HCT116 (cell line): ENCODE measurements at regions not wholly inside any gene's neighbourhood (a gene's known extent, or its start where the extent isn't known, plus 50 kb on each side); places are given as distances from the start of the nearest gene placed in this dataset.

Experiments used
- ATAC-seq: fragments of 200-7000 bp; cut with Tn5 transposase; 2 replicates; pipeline ENCODE4 v1.9.1; 2020; ENCODE audit warnings: mild to moderate bottlenecking, moderate library complexity
- BruUV-seq: library from RNA; stranded (reverse); fragments of 400-500 nt; replicated peaks from 2 replicates; lab custom pipeline; 2021; lab: Mats Ljungman, UMichigan
- CTCF ChIA-PET: fragments of 300-600 bp; sonication (Branson Sonifier 250); formaldehyde crosslinking; loops from one replicate; lab custom pipeline; 2021; ENCODE audit warnings: antibody characterized with exemption; lab: Charles Lee
- POLR2A ChIA-PET: fragments of 300-600, 350-600 bp; sonication (Branson Sonifier 250); formaldehyde crosslinking; loops from one replicate; lab custom pipeline; 2021; ENCODE audit warnings: antibody characterized with exemption; lab: Charles Lee
- RAD21 ChIA-PET, 2 experiments: fragments of 300-600 bp; sonication (Branson Sonifier 250); formaldehyde crosslinking; loops; one replicate each; lab custom pipeline; 2023; ENCODE audit warnings: low total read pairs in 2 of 2; ENCODE audit not compliant: uncharacterized antibody in 2 of 2, unreplicated experiment in 2 of 2, low non-redundant PET in 1 of 2; lab: Charles Lee
- DNase-seq: peaks from one replicate; pipeline ENCODE4 v3.0.0-alpha.2; 2010; ENCODE audit warnings: low read depth, low spot score
- H2AFZ ChIP-seq: fragments of 200-600 bp; shearing (Covaris generic), sonication (generic); 2 replicates; pipeline ENCODE4 v1.6.1; 2017; ENCODE audit warnings: low read depth, mixed run types, mixed read lengths, antibody characterized with exemption, low read length; ENCODE audit not compliant: poor library complexity, severe bottlenecking
- H3K27ac ChIP-seq: 2 replicates; pipeline ENCODE4 v1.5.1; 2012; ENCODE audit warnings: low read depth, low read length
- H3K27me3 ChIP-seq: fragments of 200-600 bp; sonication (generic); 2 replicates; pipeline ENCODE4 v1.6.1; 2016; ENCODE audit warnings: mixed run types, low read length, mixed read lengths; ENCODE audit not compliant: insufficient read depth
- H3K36me3 ChIP-seq, 2 experiments: fragments of 200-500 bp in 1 of 2; fragments of 200-600 bp in 1 of 2; sonication (Bioruptor generic) in 1 of 2; sonication (generic) in 1 of 2; 2 replicates each; pipeline versions ENCODE4 v1.5.1 to v1.6.1; 2014 to 2016; ENCODE audit warnings: low read length in 2 of 2, inconsistent platforms in 1 of 2, mixed read lengths in 1 of 2, mixed run types in 1 of 2; ENCODE audit not compliant: insufficient read depth in 2 of 2, control insufficient read depth in 1 of 2
- H3K4me1 ChIP-seq, 2 experiments: fragments of 200-600 bp in 1 of 2; sonication (generic) in 1 of 2; 2 replicates each; pipeline versions ENCODE4 v1.5.1 to v1.6.1; 2012 to 2017; ENCODE audit warnings: low read length in 2 of 2, inconsistent platforms in 1 of 2, mild to moderate bottlenecking in 1 of 2, mixed read lengths in 1 of 2, mixed run types in 1 of 2, moderate library complexity in 1 of 2; ENCODE audit not compliant: insufficient read depth in 2 of 2, control insufficient read depth in 1 of 2
- H3K4me2 ChIP-seq: fragments of 200-600 bp; sonication (generic); 2 replicates; pipeline ENCODE4 v1.6.1; 2017; ENCODE audit warnings: mixed run types, low read length, mixed read lengths
- H3K4me3 ChIP-seq, 2 experiments: fragments of 200-600 bp in 1 of 2; sonication (generic) in 1 of 2; replicated peaks in 1 of 2; 2 replicates each; pipeline ENCODE4 v1.5.1; 2011 to 2016; ENCODE audit warnings: low read length in 2 of 2, control low read depth in 1 of 2, low read depth in 1 of 2, mild to moderate bottlenecking in 1 of 2, mixed read lengths in 1 of 2, mixed run types in 1 of 2
- H3K79me2 ChIP-seq: fragments of 200-600 bp; sonication (generic); 2 replicates; pipeline ENCODE4 v1.6.1; 2017; ENCODE audit warnings: mild to moderate bottlenecking, mixed run types, low read length, moderate library complexity, mixed read lengths; ENCODE audit not compliant: insufficient read depth
- H3K9ac ChIP-seq: fragments of 200-600 bp; sonication (generic); 2 replicates; pipeline ENCODE4 v1.6.1; 2016; ENCODE audit warnings: low read length, mixed read lengths
- H3K9me2 ChIP-seq: fragments of 200-600 bp; sonication (generic), shearing (Covaris generic); 2 replicates; pipeline ENCODE4 v1.6.1; 2017; ENCODE audit warnings: mixed run types, mild to moderate bottlenecking, moderate library complexity; ENCODE audit not compliant: insufficient read depth
- H3K9me3 ChIP-seq, 2 experiments: fragments of 200-500 bp in 1 of 2; fragments of 200-600 bp in 1 of 2; sonication (Bioruptor generic) in 1 of 2; sonication (generic) in 1 of 2; 2 replicates each; pipeline ENCODE4 v1.6.1; 2014 to 2017; ENCODE audit warnings: low read length in 2 of 2, mixed read lengths in 2 of 2, inconsistent platforms in 1 of 2, low read depth in 1 of 2, mild to moderate bottlenecking in 1 of 2, mixed run types in 1 of 2, moderate library complexity in 1 of 2; ENCODE audit not compliant: control insufficient read depth in 1 of 2, insufficient read depth in 1 of 2
- H4K20me1 ChIP-seq: fragments of 200-600 bp; sonication (generic), shearing (Covaris generic); 2 replicates; pipeline ENCODE4 v1.6.1; 2017; ENCODE audit warnings: mixed run types, mild to moderate bottlenecking, moderate library complexity; ENCODE audit not compliant: insufficient read depth
- CEBPB ChIP-seq: IDR thresholded peaks from 2 replicates; pipeline ENCODE4 v1.6.1; 2012; ENCODE audit warnings: low read depth
- CTCF ChIP-seq, 3 experiments: fragments of 200-600 bp in 1 of 3; sonication (generic) in 1 of 3; IDR thresholded peaks in 2 of 3; conservative IDR thresholded peaks in 1 of 3; 2 replicates each; pipeline ENCODE4 v1.5.1; 2012 to 2017; ENCODE audit warnings: low read depth in 2 of 3, low read length in 2 of 3, antibody characterized with exemption in 1 of 3, borderline replicate concordance in 1 of 3, control low read depth in 1 of 3, mild to moderate bottlenecking in 1 of 3, mixed read lengths in 1 of 3, mixed run types in 1 of 3, moderate library complexity in 1 of 3; ENCODE audit not compliant: insufficient read depth in 1 of 3
- EGR1 ChIP-seq: IDR thresholded peaks from 2 replicates; pipeline ENCODE4 v1.6.1; 2012; ENCODE audit warnings: low read depth
- ELF1 ChIP-seq: IDR thresholded peaks from 2 replicates; pipeline ENCODE4 v1.6.1; 2012; ENCODE audit warnings: low read depth, borderline replicate concordance
- EZH2 ChIP-seq: fragments of 200-600 bp; sonication (generic); IDR thresholded peaks from 2 replicates; pipeline ENCODE4 v1.6.1; 2017; ENCODE audit warnings: antibody characterized with exemption, mixed run types
- EZH2phosphoT487 ChIP-seq: fragments of 200-600 bp; IDR thresholded peaks from 2 replicates; pipeline ENCODE4 v1.6.1; 2018; ENCODE audit warnings: antibody characterized with exemption, borderline replicate concordance
- FOSL1 ChIP-seq: IDR thresholded peaks from 2 replicates; pipeline ENCODE4 v1.6.1; 2012; ENCODE audit warnings: low read depth
- JUND ChIP-seq: IDR thresholded peaks from 2 replicates; pipeline ENCODE4 v1.6.1; 2012
- POLR2A ChIP-seq: IDR thresholded peaks from 2 replicates; pipeline ENCODE4 v1.7.0; 2011; ENCODE audit warnings: borderline replicate concordance; ENCODE audit not compliant: insufficient read depth, insufficient read length; ENCODE audit errors: extremely low read depth
- POLR2AphosphoS5 ChIP-seq: IDR thresholded peaks from 2 replicates; pipeline ENCODE4 v1.6.1; 2011; ENCODE audit warnings: mild to moderate bottlenecking, low read depth, low read length, moderate library complexity
- SRF ChIP-seq: IDR thresholded peaks from 2 replicates; pipeline ENCODE4 v1.6.1; 2012; ENCODE audit warnings: low read depth
- YY1 ChIP-seq: IDR thresholded peaks from 2 replicates; pipeline ENCODE4 v1.6.1; 2011; ENCODE audit warnings: low read length, low read depth, moderate library complexity, mild to moderate bottlenecking; ENCODE audit not compliant: insufficient replicate concordance; ENCODE audit errors: extremely low read depth
- ZFX ChIP-seq: fragments of 450-650 bp; IDR thresholded peaks from 2 replicates; pipeline ENCODE4 v1.6.1; 2017
- ZNF274 ChIP-seq: fragments of 200-500 bp; sonication (Bioruptor generic); IDR thresholded peaks from 2 replicates; pipeline ENCODE4 v1.6.1; 2014; ENCODE audit warnings: mild to moderate bottlenecking, low read depth, low read length, inconsistent platforms
- intact Hi-C: fragments of 100-400 bp; cut with micrococcal nuclease; formaldehyde crosslinking; loops from 2 replicates; pipeline ENCODE4 v1.10.0; 2022
- TF ChIP-seq, protein P1 (sequence below): IDR thresholded peaks from 2 replicates; pipeline ENCODE4 v1.6.1; 2012; ENCODE audit warnings: low read depth

DNA sequence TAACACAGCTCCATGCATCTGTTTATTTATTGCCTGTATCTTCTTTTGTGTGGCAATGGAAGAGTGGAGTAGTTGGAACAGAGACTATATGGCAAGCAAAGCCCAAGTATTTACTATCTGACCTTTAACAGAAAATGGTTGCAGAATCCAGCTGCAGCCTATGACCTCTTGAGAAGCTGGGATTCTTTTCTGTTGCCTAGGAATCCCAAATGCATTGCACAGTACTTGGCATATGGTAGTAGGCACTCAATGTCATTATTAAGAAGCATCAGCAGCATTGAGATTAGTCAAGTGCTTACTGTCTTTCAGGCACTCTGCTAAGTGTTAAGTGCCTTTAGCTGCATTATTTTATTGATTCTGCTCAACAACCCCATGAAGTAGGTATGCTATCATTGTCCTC lies 331.6 kb downstream of the CCDC85A start (continued):
- TF ChIP-seq FOSL1, result no peak
- no peak for TF ChIP-seq CEBPB
- no peak for TF ChIP-seq ZFX
- TF ChIP-seq SRF, result no peak
- TF ChIP-seq, protein P1, sequence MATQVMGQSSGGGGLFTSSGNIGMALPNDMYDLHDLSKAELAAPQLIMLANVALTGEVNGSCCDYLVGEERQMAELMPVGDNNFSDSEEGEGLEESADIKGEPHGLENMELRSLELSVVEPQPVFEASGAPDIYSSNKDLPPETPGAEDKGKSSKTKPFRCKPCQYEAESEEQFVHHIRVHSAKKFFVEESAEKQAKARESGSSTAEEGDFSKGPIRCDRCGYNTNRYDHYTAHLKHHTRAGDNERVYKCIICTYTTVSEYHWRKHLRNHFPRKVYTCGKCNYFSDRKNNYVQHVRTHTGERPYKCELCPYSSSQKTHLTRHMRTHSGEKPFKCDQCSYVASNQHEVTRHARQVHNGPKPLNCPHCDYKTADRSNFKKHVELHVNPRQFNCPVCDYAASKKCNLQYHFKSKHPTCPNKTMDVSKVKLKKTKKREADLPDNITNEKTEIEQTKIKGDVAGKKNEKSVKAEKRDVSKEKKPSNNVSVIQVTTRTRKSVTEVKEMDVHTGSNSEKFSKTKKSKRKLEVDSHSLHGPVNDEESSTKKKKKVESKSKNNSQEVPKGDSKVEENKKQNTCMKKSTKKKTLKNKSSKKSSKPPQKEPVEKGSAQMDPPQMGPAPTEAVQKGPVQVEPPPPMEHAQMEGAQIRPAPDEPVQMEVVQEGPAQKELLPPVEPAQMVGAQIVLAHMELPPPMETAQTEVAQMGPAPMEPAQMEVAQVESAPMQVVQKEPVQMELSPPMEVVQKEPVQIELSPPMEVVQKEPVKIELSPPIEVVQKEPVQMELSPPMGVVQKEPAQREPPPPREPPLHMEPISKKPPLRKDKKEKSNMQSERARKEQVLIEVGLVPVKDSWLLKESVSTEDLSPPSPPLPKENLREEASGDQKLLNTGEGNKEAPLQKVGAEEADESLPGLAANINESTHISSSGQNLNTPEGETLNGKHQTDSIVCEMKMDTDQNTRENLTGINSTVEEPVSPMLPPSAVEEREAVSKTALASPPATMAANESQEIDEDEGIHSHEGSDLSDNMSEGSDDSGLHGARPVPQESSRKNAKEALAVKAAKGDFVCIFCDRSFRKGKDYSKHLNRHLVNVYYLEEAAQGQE, result no peak
- TF ChIP-seq EZH2, result no peak
- TF ChIP-seq EGR1, result no peak
- TF ChIP-seq JUND, result no peak

GRCh38 chr2:56519806-56520205 lies 336.0 kb downstream of the CCDC85A start:
- Histone ChIP-seq H4K20me1 (no peaks in the 10 kb centered on the region), H3K9ac (no peak overlapping the region), H2AFZ (no peak overlapping the region), H3K27me3 (no peaks in the 10 kb centered on the region), H3K27ac (no peak overlapping the region), H3K79me2 (no peaks in the 10 kb centered on the region), H3K4me1 (no peaks in the 10 kb centered on the region), H3K4me3 (no peak overlapping the region), H3K36me3 (no peaks in the 10 kb centered on the region), H3K9me3 (no peaks in the 10 kb centered on the region), H3K9me2 (no peaks in the 10 kb centered on the region), H3K4me2 (no peak overlapping the region)
- ATAC-seq (no peak), DNase-seq (no peak)
- ChIA-PET RAD21 (no interaction called here), CTCF (no interaction called here), POLR2A (no interaction called here)
- BruUV-seq, result no TSS peak
- TF ChIP-seq ZNF274, result no peak
- no peak for TF ChIP-seq POLR2AphosphoS5
- TF ChIP-seq EZH2, result no peak
- TF ChIP-seq EZH2phosphoT487, result no peak
- TF ChIP-seq, protein P1, result no peak
- TF ChIP-seq ELF1, result no peak
- no peak for TF ChIP-seq CEBPB
- TF ChIP-seq ZFX, result no peak
- TF ChIP-seq POLR2A, result no peak
- TF ChIP-seq CTCF (IDR thresholded peaks at IDR 0.05 in 2 of 3, conservative IDR thresholded peaks at IDR 0.05 in 1 of 3; ENCODE audit: borderline replicate concordance in 1 of 3, insufficient read depth in 1 of 3, low read depth in 2 of 3, low read length in 2 of 3), result no peak
- TF ChIP-seq FOSL1, result no peak
- no peak for TF ChIP-seq YY1
- intact Hi-C loops, result no loop called here
